Heart left ventricle (tissue), 16 donors: ENCODE measurements at regions not wholly inside any gene's neighbourhood (a gene's known extent, or its start where the extent isn't known, plus 50 kb on each side); places are given as distances from the start of the nearest gene placed in this dataset.

Experiments
- ATAC-seq, 4 donors: fragments of 200-7000 bp; cut with Tn5 transposase; one replicate each; pipeline ENCODE4 v1.9.1; 2020 to 2022; ENCODE audit warnings: moderate library complexity in 4 of 4, mild to moderate bottlenecking in 3 of 4, moderate number of reproducible peaks in 1 of 4
- DNase-seq, 5 donors: peaks; one replicate each; pipeline ENCODE4 v3.0.0-alpha.2; 2020
- H3K27ac ChIP-seq, 12 donors: fragments of 200-600 bp; sonication (generic) in 4 of 12; one replicate each; pipeline versions ENCODE4 v1.5.0 to v1.8.0; 2016 to 2022; ENCODE audit warnings: mild to moderate bottlenecking in 2 of 12
- H3K27me3 ChIP-seq, 9 donors: fragments of 200-600 bp; sonication (generic) in 2 of 9; one replicate each; pipeline versions ENCODE4 v1.5.1 to v1.8.0; 2016 to 2022; ENCODE audit warnings: mild to moderate bottlenecking in 3 of 9
- H3K36me3 ChIP-seq, 9 donors: fragments of 200-600 bp; sonication (generic) in 2 of 9; one replicate each; pipeline versions ENCODE4 v1.5.0 to v1.8.0; 2018 to 2022; ENCODE audit warnings: mild to moderate bottlenecking in 2 of 9
- H3K4me1 ChIP-seq, 12 donors: fragments of 200-600 bp; sonication (generic) in 4 of 12; one replicate each; pipeline versions ENCODE4 v1.5.0 to v1.8.0; 2016 to 2022; ENCODE audit warnings: mild to moderate bottlenecking in 3 of 12
- H3K4me3 ChIP-seq, 12 donors: fragments of 200-600 bp; sonication (generic) in 4 of 12; one replicate each; pipeline versions ENCODE4 v1.5.0 to v1.8.0; 2017 to 2022; ENCODE audit warnings: mild to moderate bottlenecking in 9 of 12, moderate library complexity in 4 of 12
- H3K9me3 ChIP-seq, 12 donors: fragments of 200-600 bp; sonication (generic) in 4 of 12; one replicate each; pipeline versions ENCODE4 v1.5.0 to v1.8.0; 2016 to 2022; ENCODE audit warnings: mild to moderate bottlenecking in 1 of 12
- POLR2A ChIP-seq, 2 donors: fragments of 450-650 bp; IDR thresholded peaks; one replicate each; pipeline ENCODE4 v1.6.1; 2017; ENCODE audit warnings: antibody characterized with exemption in 2 of 2, mild to moderate bottlenecking in 2 of 2, moderate library complexity in 2 of 2
- WGBS, 4 donors: extraction: QIAGEN DNeasy Blood & Tissue Kit in 2 of 4; methylation state at CpG; one replicate each; pipeline versions ENCODE4 v1.1.5 to v1.1.7; 2013 to 2018; 5-methylcytosine and 5-hydroxymethylcytosine counted together
- intact Hi-C, 10 donors: fragments of 100-400 bp; cut with DNase I; formaldehyde crosslinking; loops; one replicate each; pipeline versions ENCODE4 v1.11.1 to v1.14.2; 2022
- TF ChIP-seq, protein P1 (sequence below), 12 donors: fragments of 200-600 bp; sonication (generic) in 4 of 12; IDR thresholded peaks; one replicate each; pipeline versions ENCODE4 v1.5.0 to v1.8.0; 2018 to 2022; ENCODE audit warnings: antibody characterized with exemption in 12 of 12, mild to moderate bottlenecking in 5 of 12
- donor health status: ischemic (EF 13 %, LVEDD 7.1; RV severe dilation, severe dysfunction).
- donor health status: healthy with polysubstance abuse.
- donor health status: DM: no; HTN: yes; CAD: no.
- donor health status: DM: no; HTN: no; CAD: no.
- donor health status: ischemic (EF 25% LVEDD 6.9; RV normal size, moderate dysfunction).
- donor health status: ischemic (EF 25% LVEDD 5.7; RV mildly dilated, moderate dysfunction).
- donor health status: healthy.
- donor health status: DM: yes; HTN: yes; CAD: no.
- donor health status: ischemic (EF 35%, LVEDD 5.7; RV mildly dilated, moderate dysfunction).
- donor health status: nonischemic (EF 11% LVEDD 7.7; RV severe dilation, severe dysfunction).
- donor health status: DM: yes; HTN: yes; CAD: no.
- donor health status: PGD.
- donor health status: ischemic (EF 29% LVEDD 5.4; RV normal size, mild dysfunction).
- donor health status: nonischemic (EF 23%, LVEDD 6.1; RV moderate dilation, normal function).

DNA sequence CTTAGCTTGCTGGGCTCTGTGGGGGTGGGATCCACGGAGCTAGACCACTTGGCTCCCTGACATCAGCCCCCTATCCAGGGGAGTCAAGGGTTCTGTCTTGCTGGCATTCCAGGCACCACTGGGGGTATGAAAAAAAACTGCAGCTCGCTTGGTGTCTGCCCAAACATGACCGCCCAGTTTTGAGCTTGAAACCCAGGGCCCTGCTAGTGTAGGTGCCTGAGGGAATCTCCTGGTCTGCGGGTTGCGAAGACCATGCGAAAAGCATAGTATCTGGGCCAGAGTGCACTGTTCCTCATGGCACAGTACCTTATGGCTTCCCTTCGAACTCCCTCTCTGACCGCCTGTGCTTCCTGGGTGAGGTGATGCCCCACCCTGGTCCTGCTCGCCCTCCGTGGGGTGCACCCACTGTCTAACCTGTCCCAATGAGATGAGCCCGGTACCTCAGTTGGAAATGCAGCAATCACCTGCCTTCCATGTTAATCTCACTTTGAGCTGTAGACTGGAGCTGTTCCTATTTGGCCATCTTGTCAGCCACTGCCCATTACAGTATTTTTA, 120.8 kb upstream of the TNFSF11 start:
- Histone ChIP-seq H3K4me3 (no peak overlapping the region), H3K27me3 (no peaks in the 10 kb centered on the region), H3K9me3 (no peaks in the 10 kb centered on the region), H3K4me1 (no peaks in the 10 kb centered on the region), H3K27ac (no peak overlapping the region), H3K36me3 (no peaks in the 10 kb centered on the region)
- DNase-seq: no peak
- no peak for TF ChIP-seq POLR2A (IDR thresholded peaks at IDR 0.05)
- TF ChIP-seq, protein P1, sequence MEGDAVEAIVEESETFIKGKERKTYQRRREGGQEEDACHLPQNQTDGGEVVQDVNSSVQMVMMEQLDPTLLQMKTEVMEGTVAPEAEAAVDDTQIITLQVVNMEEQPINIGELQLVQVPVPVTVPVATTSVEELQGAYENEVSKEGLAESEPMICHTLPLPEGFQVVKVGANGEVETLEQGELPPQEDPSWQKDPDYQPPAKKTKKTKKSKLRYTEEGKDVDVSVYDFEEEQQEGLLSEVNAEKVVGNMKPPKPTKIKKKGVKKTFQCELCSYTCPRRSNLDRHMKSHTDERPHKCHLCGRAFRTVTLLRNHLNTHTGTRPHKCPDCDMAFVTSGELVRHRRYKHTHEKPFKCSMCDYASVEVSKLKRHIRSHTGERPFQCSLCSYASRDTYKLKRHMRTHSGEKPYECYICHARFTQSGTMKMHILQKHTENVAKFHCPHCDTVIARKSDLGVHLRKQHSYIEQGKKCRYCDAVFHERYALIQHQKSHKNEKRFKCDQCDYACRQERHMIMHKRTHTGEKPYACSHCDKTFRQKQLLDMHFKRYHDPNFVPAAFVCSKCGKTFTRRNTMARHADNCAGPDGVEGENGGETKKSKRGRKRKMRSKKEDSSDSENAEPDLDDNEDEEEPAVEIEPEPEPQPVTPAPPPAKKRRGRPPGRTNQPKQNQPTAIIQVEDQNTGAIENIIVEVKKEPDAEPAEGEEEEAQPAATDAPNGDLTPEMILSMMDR (IDR thresholded peaks at IDR 0.05): no peak
- 90 to 94% (median 91%) methylated on average over 10 to 11 of the region's 11 CpGs for WGBS, 4 donors
- intact Hi-C loops: no loop called here
- no peak for ATAC-seq

GRCh38 chr13:42454749-42455148, 119.2 kb upstream of the TNFSF11 start:
- DNase-seq (no peak), ATAC-seq (no peak)
- Histone ChIP-seq H3K27me3 (no peaks in the 10 kb centered on the region), H3K4me3 (no peak overlapping the region), H3K36me3 (no peaks in the 10 kb centered on the region), H3K9me3 (no peaks in the 10 kb centered on the region), H3K27ac (no peak overlapping the region), H3K4me1 (no peaks in the 10 kb centered on the region)
- TF ChIP-seq, protein P1 (IDR thresholded peaks at IDR 0.05): no peak
- no peak for TF ChIP-seq POLR2A (IDR thresholded peaks at IDR 0.05)
- 93 to 97% (median 95%) methylated on average over 6 of the region's 6 CpGs for WGBS, 4 donors
- intact Hi-C loops: loop anchor here in 1 of 10 donors (5.0 kb wide), 1 partner anchor 58 kb away; no protein-coding TSS in a partner anchor

DNA sequence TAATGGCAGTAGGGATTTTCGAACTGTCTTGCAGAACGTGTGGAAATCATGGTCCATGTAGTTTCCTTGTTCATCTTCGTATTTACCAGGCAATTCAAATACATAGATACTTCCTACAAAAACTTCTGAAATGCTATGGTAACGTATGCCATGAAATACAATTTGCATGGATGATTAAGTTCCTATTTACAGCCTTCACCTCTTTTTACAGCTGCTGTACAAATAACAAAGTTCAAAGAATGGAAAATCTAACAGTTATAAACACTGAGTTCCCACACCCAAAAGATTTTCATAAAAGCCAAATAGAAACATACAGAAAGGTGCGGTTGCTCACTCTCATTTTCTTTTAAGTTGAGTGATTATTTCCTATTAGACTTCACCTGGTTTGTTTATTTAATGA, 115.8 kb upstream of the TNFSF11 start:
- H3K27me3 ChIP-seq: no peaks in the 10 kb centered on the region
- H3K9me3 ChIP-seq: peaks cover 0 to 13% (median 0%) of the 10 kb centered on the region in 12 donors
- no peaks in the 10 kb centered on the region for H3K4me1 ChIP-seq
- 75 to 86% (median 81%) methylated on average over 5 of the region's 5 CpGs for WGBS, 4 donors
- H3K4me3 ChIP-seq: no peak overlapping the region
- H3K27ac ChIP-seq: no peak overlapping the region
- ATAC-seq (no peak), DNase-seq (no peak)
- intact Hi-C loops: loop anchor here in 1 of 10 donors (5.0 kb wide), 1 partner anchor 54 kb away; no protein-coding TSS in a partner anchor
- TF ChIP-seq, protein P1 (IDR thresholded peaks at IDR 0.05): no peak
- no peak for TF ChIP-seq POLR2A (IDR thresholded peaks at IDR 0.05)
- no peaks in the 10 kb centered on the region for H3K36me3 ChIP-seq

DNA sequence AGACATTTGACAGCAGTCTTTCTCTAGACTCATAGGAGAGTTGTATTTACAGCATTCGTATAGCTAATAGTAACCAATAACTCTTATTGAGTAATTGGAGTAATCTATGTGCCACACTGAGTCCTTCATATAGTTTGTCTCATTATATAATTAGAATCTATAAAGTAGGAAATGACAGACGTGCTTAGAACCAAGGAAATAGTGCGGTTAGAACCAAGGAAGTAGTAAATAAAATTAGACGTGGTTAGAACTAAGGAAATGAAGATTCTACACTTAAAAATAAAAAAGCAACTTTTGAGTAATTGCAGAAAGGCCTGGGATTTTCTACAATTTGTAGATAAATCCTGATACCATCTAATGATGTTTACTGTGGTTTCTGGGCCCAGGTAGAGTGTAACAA, 107.8 kb upstream of the TNFSF11 start:
- intact Hi-C loops: no loop called here
- Histone ChIP-seq H3K4me1 (no peaks in the 10 kb centered on the region), H3K4me3 (no peak overlapping the region), H3K36me3 (no peaks in the 10 kb centered on the region), H3K27ac (no peak overlapping the region), H3K9me3 (peaks cover 0 to 17% (median 0%) of the 10 kb centered on the region in 12 donors), H3K27me3 (no peaks in the 10 kb centered on the region)
- ATAC-seq: no peak
- TF ChIP-seq, protein P1 (IDR thresholded peaks at IDR 0.05): no peak
- TF ChIP-seq POLR2A (IDR thresholded peaks at IDR 0.05): no peak
- 56 to 70% (median 62%) methylated on average over 4 of the region's 4 CpGs for WGBS, 4 donors
- DNase-seq: no peak
